ENCODE measurements at regions not wholly inside any gene's neighbourhood (a gene's known extent, or its start where the extent isn't known, plus 50 kb on each side); places are given as distances from the start of the nearest gene placed in this dataset.

DNA sequence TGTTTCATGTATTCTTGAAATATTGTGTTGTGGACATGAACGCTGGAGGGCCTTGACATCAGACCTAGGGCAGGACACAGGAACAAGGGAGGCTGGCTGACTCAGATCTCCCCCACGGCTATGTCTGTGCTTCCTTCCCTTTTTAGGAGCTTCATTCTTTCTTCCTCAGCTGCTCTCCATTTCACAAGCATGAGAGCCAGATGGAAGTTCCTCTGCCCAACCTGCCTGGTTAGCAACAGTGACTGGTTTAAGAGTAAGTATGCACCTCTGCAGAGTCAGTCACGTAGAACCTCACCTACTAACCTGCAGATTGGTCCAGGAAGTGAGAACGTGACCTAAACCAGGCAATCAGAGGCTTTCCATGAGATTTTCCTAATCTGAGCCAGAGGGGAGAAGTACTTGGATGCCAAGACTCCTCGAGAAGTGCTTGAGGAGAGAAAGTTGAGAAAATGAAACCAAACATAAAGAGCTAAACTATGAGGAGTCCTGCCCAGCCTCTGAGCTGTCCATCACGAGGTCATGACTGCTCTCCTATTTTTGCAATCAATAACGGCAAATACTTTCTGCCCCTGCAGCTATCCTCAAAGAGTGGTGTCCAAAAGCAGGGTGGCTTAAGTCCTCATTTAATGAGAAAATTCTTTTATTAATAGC lies 465.2 kb upstream of the CITED2 start:
- H3K4me3 ChIP-seq (ENCODE audit: low read depth, low read length), result no peak overlapping the region
- DNase-seq (ENCODE audit: low read depth), result peak; percentile 22
- TF ChIP-seq, protein P1, sequence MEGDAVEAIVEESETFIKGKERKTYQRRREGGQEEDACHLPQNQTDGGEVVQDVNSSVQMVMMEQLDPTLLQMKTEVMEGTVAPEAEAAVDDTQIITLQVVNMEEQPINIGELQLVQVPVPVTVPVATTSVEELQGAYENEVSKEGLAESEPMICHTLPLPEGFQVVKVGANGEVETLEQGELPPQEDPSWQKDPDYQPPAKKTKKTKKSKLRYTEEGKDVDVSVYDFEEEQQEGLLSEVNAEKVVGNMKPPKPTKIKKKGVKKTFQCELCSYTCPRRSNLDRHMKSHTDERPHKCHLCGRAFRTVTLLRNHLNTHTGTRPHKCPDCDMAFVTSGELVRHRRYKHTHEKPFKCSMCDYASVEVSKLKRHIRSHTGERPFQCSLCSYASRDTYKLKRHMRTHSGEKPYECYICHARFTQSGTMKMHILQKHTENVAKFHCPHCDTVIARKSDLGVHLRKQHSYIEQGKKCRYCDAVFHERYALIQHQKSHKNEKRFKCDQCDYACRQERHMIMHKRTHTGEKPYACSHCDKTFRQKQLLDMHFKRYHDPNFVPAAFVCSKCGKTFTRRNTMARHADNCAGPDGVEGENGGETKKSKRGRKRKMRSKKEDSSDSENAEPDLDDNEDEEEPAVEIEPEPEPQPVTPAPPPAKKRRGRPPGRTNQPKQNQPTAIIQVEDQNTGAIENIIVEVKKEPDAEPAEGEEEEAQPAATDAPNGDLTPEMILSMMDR (IDR thresholded peaks at IDR 0.05; ENCODE audit: insufficient read depth, low read length), result no peak

DNA sequence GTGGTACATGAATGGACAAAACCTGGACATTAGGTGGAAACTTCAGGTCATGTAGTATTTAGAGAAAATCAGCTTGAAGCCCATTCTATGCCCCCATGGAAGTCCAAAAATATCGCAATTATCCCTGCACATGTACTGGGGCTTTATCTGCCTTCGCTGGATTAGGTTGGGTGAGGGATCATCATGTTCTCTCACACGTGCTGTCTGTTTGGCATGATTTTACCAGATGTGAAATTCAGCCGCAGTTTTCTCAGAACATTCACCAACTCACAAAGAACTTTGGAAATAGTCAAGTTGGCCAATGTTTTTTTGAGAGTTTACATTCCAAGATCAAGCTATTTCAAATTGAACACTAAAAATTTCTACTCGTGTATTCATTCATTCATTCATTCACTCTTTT lies 459.8 kb upstream of the CITED2 start:
- no peak for DNase-seq (ENCODE audit: low read depth)
- TF ChIP-seq, protein P1 (IDR thresholded peaks at IDR 0.05; ENCODE audit: insufficient read depth, low read length), result no peak
- no peak overlapping the region for H3K4me3 ChIP-seq (ENCODE audit: low read depth, low read length)

DNA sequence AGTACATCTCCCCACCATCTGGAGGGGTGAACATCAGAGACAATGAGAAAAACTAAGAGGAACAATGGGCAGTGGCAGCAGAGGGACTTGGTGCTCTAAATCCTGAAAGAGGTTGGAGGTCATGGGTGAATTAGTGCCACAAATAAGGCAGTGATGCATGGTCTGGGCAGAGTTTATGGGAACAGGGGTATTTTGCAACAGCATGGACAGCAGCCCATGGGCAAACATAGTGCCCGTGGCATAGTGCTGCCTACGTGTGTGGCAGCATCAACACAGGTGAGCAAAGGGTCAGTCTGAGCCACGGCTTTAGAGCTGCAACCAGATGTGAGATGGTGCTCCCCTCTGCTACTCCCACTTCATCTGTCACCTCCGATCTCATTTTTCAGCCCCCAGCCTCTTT lies 459.1 kb upstream of the CITED2 start:
- no peak overlapping the region for H3K4me3 ChIP-seq (ENCODE audit: low read depth, low read length)
- TF ChIP-seq, protein P1 (IDR thresholded peaks at IDR 0.05; ENCODE audit: insufficient read depth, low read length), result no peak
- no peak for DNase-seq (ENCODE audit: low read depth)

DNA sequence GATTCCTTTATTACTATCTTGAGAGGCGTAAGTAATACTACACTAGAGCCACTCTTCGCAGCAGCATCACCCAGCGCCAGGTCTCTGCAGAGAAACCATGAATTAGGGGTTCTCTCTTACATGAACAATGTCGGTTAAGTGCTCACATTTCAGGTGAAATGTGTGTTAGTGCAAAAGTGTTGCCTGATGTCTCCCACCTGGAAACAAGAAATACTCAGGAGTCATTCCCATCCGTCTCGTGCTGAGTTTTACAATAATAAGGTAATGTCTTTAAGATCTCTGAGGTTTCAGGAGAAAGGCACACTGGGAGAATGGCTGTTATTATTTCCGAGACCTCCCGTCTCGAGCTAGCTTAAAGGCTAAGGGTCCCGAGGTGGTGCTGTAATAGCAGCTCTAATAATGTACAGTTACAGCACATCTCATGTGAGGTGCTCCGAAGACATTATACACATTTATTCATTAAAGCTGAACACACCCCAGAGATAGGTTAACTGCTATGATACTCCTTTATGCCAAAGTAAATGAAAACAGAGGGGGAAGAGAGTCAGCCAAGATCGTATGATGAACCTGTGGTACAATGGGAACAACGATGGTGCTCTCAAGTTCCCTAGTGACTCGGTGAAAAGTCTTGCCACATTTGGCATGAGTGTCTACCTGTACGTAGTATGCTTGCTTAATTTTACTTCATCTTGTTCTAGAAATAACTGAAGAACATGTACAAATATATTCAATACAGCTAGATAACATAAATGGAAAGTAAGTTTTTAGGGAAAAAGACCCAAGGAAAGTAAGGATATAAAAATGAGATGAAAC lies 458.3 kb upstream of the CITED2 start:
- H3K4me3 ChIP-seq (ENCODE audit: low read depth, low read length), result no peak overlapping the region
- TF ChIP-seq, protein P1 (IDR thresholded peaks at IDR 0.05; ENCODE audit: insufficient read depth, low read length), result no peak
- DNase-seq (ENCODE audit: low read depth), result no peak

DNA sequence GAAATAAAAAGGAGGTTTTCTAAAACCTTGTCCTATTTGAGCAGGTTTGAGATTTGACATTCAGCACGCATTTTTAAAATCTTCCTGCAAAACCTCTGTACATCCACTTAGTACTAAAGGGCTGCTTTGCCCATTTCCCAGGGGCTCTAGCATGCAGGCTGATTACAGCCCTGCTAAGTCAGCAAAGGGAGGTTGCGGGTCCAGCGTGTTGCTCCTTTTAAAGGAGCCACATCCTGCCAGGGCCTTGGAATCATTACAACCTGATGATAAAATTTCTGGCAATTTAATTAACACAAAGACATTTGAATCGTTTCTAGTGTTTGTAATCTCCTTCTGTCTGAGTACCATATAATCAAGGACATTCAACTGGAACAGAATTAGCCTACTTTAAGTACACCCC lies 455.1 kb upstream of the CITED2 start:
- TF ChIP-seq, protein P1 (IDR thresholded peaks at IDR 0.05; ENCODE audit: insufficient read depth, low read length), result no peak
- DNase-seq (ENCODE audit: low read depth), result no peak
- H3K4me3 ChIP-seq (ENCODE audit: low read depth, low read length), result no peak overlapping the region

DNA sequence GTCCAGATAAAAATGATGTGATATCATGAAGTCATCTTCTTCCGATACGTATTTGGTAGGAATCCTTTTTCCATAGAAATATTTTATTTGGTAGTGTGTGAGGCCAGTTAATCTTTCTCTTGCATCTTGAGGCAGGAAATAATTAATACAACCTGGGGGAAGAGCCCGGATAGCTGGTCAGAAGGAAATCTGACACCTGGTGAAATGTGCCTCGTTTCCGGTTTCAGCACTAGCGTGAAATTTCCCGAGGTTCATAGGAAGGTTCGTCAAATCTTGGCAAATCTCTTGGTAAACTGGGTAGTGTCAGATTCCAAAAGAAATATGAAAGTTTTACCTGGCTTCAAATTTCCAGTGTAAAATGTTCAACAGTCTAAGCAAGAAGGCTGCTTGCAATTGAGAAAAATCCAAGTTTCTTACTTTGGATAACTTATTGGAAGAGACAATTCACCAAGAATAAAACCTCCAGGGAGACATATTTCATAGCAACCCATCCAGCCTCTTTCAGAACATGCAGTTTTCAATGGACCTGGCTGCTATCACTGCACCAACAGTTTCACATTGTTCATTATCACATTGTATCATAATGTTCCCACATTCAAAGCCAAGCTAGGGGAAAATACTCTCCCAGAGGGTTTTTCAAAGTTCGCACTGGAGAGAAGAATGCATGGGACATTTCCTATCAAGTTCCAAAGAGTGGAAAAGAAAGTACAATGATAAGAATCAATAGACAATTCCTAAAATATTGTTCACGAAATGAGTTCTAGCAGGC lies 454.5 kb upstream of the CITED2 start:
- no peak overlapping the region for H3K4me3 ChIP-seq (ENCODE audit: low read depth, low read length)
- TF ChIP-seq, protein P1 (IDR thresholded peaks at IDR 0.05; ENCODE audit: insufficient read depth, low read length), result no peak
- peak; percentile 41 for DNase-seq (ENCODE audit: low read depth)
